HG03354 (cell line): ENCODE measurements at regions not wholly inside any gene's neighbourhood (a gene's known extent, or its start where the extent isn't known, plus 50 kb on each side); places are given as distances from the start of the nearest gene placed in this dataset.
"Not testable (repeated sequence)": the region's sequence is repeated elsewhere in the genome, so short reads cannot be mapped to it uniquely, and the experiment has no call there.

Experiments
- ATAC-seq: cut with Tn5 transposase; IDR thresholded peaks from one replicate; pipeline ENCODE4 v1.9.1; 2021; ENCODE audit warnings: mild to moderate bottlenecking; ENCODE audit not compliant: unreplicated experiment, poor library complexity, severe bottlenecking

DNA sequence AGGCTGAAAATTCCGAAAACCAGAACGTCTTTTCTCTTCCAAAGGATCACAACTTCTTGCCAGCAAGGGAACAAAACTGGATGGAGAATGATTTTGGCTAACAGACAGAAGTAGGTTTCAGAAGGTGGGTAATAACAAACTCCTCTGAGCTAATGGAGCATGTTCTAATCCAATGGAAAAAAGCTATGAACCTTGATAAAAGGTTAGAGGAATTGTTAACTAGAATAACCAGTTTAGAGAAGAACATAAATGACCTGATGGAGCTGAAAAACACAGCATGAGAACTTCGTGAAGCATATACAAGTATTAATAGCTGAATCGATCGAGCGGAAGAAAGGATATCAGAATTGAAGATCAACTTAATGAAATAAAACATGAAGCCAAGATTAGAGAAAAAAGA lies 626.7 kb upstream of the KCNMB2 start:
- ATAC-seq, result not testable (repeated sequence)

GRCh38 chr3:177914224-177914623 lies 622.0 kb upstream of the KCNMB2 start:
- no peak for ATAC-seq

DNA sequence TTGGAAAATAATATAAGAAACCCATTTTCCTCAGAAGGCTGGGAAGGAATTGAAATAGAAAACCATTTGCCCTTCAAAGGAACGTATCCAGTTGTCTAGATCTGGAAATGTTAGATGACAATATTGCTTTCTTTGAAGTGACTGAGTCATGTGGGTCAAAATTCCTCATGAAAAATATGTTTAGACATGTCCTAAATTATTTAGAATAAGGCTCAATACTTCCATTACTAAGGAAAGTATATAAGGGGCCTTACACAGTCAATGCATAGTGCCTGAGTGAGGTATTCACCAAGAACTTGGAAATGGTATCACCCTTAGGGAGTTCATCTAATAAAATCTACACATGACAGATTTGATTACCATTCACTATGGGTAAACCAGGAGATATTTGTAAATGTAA lies 619.8 kb upstream of the KCNMB2 start:
- no peak for ATAC-seq

DNA sequence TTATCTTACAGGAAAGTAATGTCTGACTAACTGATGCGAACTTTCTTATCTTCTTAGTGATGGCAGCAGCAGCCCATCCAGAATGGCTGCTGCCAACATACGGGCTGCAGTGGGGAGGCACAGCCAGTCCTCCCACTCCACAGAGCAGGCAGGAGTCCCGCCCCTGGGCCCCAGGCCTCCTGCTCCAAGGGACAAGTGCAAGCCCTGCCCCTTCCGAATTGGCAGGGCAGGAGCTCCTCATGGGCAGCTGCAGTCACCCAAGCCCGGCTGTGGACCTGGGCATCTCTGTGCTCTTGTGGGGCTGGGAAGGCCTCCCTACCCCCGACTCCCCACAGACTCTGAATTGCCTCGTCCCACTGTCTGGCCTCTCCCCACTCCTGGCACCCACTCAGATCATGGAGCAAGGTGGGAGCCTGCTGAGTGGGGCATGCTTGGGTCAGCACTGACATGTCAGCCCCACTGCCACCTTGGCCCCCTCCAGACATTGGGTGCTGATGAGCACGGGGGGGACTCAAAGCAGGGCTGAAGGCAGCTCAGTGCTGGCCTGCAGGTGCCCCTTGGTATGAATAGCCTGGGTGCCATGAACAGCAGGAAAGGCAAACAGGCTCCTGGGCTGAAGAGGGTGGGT lies 618.9 kb upstream of the KCNMB2 start:
- ATAC-seq, result no peak

DNA sequence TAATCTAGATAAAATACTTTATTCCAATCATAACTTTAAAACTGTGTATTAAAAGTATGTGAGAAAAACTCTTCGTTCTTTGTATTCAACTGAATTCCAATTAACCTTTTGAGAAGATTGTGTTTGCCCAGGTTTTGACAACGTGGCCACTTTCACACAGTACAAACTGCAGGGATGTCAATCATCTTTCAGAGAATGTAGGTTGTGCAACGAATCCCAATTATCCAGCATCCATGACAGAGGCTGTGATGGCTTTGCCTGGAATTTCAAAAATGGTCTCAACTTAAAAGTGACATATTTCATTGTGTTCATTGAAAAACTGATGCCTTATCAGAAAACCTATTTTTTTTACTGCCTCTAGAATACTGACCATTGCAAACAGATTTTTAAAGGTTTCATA lies 615.1 kb upstream of the KCNMB2 start:
- no peak for ATAC-seq

GRCh38 chr3:177924261-177924660 lies 612.0 kb upstream of the KCNMB2 start:
- no peak for ATAC-seq

DNA sequence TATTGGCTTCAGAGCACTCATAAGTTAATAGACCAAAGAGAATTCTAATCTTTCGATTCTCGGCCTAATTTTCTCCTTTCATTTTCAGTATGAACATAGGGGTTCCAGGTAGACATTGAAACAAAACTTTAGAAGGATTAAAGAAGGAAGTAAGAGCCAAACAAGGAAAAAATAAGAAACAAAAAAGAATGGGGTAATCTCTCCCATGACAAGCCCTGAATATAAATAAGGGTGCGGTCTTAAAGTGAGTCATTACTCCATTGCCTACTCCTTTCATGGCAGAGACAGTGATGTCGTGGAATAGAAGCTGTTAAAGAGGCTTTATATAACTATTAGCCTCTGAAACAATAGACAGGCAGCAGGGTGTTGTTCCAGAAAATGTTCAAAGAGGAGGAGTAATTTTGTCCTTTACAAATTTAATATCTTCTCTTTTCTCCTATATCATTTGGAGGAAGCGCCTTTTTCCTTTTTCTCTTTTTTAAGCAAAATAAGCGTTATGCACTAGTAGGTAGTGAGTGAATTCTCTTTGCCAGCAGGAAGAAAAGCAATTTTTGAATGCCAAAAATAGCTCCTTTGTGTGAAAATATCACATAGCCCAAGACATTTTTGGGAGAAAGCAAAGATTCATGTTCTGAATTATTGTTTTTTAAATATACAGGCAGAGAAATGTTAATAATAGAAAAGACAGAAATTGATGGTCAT lies 607.9 kb upstream of the KCNMB2 start:
- peak; percentile 79 for ATAC-seq

DNA sequence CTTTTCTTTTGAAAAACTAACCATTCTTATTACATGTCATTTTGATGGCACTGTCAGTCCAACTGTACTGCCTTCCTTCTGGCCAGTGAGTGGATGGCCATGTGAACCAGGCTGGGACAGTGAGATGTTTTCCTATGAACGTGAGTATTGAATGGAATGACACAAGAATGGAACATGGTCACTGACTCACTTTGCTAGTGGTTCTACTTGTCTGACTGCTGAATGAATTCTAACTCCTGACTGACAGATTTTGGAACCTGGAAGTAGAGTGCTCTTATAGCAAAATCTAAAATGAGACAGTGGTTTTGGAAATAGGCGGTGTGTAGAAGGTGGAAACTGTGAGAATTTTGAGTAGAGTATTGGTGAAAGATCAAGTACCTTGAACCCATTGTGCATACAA lies 606.9 kb upstream of the KCNMB2 start:
- ATAC-seq, result no peak

- ATAC-seq, result no peak
Observed at GRCh38 chr3:177930771-177931170, 605.5 kb upstream of the KCNMB2 start.

DNA sequence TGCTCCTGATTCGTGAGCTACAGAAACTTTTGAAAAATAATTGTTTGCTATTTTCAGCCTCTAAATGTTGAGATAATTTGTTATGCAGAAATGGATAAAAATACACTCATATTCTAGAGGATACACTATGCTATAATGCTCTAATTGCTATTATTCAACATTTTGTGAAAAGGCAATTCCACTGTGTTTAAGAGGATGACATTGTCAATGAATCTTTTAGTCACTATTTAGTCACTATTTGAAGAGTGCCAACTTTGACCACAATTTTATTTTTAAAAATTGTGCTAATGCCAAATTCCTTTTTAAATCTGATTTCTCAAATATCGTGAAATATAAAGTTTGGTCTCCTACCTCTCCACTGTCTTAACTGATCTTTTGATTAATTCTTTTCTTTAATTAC lies 604.9 kb upstream of the KCNMB2 start:
- ATAC-seq, result no peak

GRCh38 chr3:177932346-177932745 lies 603.9 kb upstream of the KCNMB2 start:
- ATAC-seq, result no peak

DNA sequence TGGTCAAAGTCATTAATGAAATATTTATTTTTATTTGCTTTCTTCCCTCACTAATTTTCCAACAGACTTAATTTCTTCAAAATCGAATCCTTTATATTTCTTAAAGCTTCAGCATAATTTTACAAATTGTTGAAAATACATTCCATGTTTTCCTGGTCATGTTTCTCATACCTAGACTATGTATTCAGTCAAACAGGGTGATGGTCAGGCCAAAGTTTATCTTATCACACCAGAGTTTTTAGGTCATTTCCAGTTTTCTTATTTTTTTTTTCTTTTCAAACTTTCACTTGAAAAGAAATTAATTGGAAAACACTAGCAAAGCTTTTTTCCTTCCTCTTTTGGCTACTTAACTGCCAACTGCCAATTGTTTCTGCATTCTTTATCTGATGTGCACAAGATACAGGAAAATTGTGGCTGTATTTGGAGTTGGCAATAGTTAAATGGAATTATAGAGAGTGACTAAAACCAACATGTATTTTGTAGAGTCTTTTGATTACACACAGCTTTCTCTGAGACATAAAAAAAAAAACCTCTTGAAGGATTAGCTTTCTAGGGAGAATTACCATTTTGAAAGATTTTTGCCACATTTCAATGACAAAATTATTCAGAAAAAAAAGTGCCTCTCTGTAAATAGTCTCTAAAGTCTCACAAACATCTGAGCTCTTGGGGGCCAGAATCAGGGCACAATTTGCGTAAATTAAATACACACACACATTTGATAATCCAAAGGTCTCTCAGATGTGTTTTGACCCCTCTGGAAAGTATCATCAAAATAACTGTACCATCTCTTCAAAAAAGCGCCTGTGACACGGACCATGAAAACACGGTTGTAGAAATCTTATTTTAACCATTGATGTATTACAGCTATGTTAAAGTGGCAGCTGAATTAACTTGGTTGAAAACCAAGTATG lies 603.2 kb upstream of the KCNMB2 start:
- no peak for ATAC-seq

DNA sequence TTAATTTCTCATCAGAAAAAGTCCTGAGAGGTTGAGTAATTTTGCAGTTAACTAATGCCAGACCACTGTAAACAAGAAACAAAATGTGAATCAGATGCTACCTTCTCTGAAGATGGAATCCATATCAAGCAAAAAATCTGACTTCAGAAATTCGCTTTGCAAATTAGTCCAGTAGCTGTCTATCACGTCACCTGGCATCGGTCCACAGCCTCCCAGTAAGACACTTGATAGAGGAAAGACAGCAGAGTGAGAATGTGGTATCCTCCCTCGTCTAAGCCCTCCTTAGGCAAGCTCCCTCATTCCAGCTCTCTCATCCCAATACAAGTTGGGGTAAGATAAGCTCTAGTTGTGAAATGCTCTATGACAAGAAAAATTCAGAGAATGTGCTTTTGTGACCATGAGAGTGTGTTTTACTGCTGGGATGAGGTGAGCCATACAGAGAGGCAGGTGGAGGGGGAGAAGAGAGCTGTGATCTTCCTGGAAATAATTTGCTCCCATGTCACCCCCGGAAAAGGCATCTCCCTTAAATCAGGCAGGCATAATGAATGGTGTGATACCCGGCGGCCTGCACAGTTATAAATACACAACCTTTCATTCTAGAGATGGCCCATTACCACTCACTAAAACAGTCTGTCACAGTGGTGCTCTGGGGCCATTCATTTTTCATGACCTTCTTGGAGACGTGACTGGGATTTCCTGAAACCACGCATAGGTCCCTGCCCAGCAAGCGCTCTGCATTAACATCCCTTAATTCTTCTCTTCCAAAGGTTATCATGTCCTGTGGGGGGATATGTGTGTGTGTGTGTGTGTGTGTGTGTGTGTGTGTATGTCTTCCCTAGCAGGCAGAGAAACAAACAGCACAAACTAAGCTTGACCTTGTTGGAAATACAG lies 602.0 kb upstream of the KCNMB2 start:
- no peak for ATAC-seq

GRCh38 chr3:177935047-177935446 lies 601.2 kb upstream of the KCNMB2 start:
- ATAC-seq, result no peak

- ATAC-seq, result no peak
Observed at GRCh38 chr3:177936721-177937120, 599.5 kb upstream of the KCNMB2 start.

DNA sequence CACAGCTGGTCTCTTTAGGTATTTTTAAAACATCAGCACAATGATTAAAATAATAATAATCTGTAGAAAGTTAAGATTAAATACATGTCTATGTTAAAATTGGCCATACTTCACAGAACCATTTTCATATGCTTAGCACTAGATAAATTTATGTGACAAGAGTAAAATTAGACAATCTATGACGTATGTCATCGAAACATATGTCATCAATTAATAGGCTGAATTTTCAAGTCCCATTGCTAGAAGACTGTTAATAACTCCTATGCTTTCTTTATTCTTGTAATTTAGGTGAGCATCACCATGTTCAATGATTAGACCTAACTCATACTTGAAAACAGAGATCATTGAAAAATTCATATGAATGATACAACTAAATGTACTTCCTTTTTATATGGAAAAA lies 593.3 kb upstream of the KCNMB2 start:
- no peak for ATAC-seq

- ATAC-seq, result no peak
Observed at GRCh38 chr3:177944228-177944661, 592.0 kb upstream of the KCNMB2 start.

- no peak for ATAC-seq
Observed at GRCh38 chr3:177946048-177946447, 590.2 kb upstream of the KCNMB2 start.

GRCh38 chr3:177946497-177946896 lies 589.7 kb upstream of the KCNMB2 start:
- no peak for ATAC-seq

DNA sequence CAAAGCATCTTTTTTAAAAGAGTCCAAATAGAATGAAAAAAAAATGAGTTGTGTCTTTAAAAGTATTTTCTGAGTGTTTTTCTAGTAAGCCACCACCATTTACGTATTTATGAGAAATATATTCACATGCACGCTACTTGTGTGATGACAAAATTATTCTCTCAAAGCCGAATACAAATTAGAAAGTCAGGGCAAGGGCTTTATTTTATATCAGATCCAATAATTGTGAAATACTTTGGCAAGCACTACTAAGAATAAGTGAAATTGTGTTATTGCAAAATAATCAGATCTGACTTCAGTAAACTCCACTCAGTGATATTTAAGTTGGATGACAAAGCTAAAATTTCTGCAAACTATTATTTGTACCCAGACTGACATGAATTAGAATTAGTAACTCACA lies 589.3 kb upstream of the KCNMB2 start:
- ATAC-seq, result no peak
